ENCODE measurements at regions not wholly inside any gene's neighbourhood (a gene's known extent, or its start where the extent isn't known, plus 50 kb on each side); places are given as distances from the start of the nearest gene placed in this dataset.

- H3K9ac ChIP-seq (ENCODE audit: control insufficient read depth, insufficient read depth, low read length), result no peak overlapping the region
- no peak overlapping the region for H3K4me2 ChIP-seq (ENCODE audit: control insufficient read depth, insufficient read depth)
- no peaks in the 10 kb centered on the region for H3K79me2 ChIP-seq (ENCODE audit: control insufficient read depth, insufficient read depth, low read length)
- intact Hi-C loops (cut with micrococcal nuclease; ENCODE audit: unreplicated experiment) (no loop called here), in situ Hi-C loops (cut with MboI) (no loop called here)
- DNase-seq (ENCODE audit: low read depth, low spot score) (no peak), ATAC-seq (no peak), FAIRE-seq (no peak)
- H2AFZ ChIP-seq (ENCODE audit: control insufficient read depth, low read depth, low read length), result no peak overlapping the region
- H4K20me1 ChIP-seq (ENCODE audit: control insufficient read depth, insufficient read depth), result no peaks in the 10 kb centered on the region
- no peaks in the 10 kb centered on the region for H3K36me3 ChIP-seq (ENCODE audit: control insufficient read depth in 2 of 2, insufficient read depth in 2 of 2, low read length in 1 of 2)
- H3K4me3 ChIP-seq, result no peak overlapping the region
- no peaks in the 10 kb centered on the region for H3K4me1 ChIP-seq (ENCODE audit: control insufficient read depth, insufficient read depth, low read length)
- no peak overlapping the region for H3K27ac ChIP-seq (ENCODE audit: control insufficient read depth, insufficient read depth)
- no peak for TF ChIP-seq ELK1 (IDR thresholded peaks at IDR 0.05; ENCODE audit: low read depth, low read length)
- TF ChIP-seq USF2 (IDR thresholded peaks at IDR 0.05; ENCODE audit: borderline replicate concordance, low read depth, low read length), result no peak
- no peak for TF ChIP-seq CUX1 (IDR thresholded peaks at IDR 0.05; ENCODE audit: insufficient replicate concordance, low read depth, low read length)
- TF ChIP-seq SP1 (IDR thresholded peaks at IDR 0.05; ENCODE audit: low read depth, low read length), result no peak
- TF ChIP-seq NR2F1 (conservative IDR thresholded peaks at IDR 0.05), result no peak
- TF ChIP-seq HDAC6 (IDR thresholded peaks at IDR 0.05; ENCODE audit: unreplicated experiment), result no peak
- TF ChIP-seq BCL11A (IDR thresholded peaks at IDR 0.05; ENCODE audit: low read depth, low read length), result no peak
- TF ChIP-seq RCOR1 (conservative IDR thresholded peaks at IDR 0.05; ENCODE audit: low read depth, low read length), result no peak
- TF ChIP-seq GATAD2B (conservative IDR thresholded peaks at IDR 0.05; ENCODE audit: low read depth), result no peak
- TF ChIP-seq ZBTB11 (CRISPR knock-in tag; IDR thresholded peaks at IDR 0.05), result no peak
- TF ChIP-seq CREM (IDR thresholded peaks at IDR 0.05; ENCODE audit: low read depth), result no peak
- no peak for TF ChIP-seq NFXL1 (IDR thresholded peaks at IDR 0.05; ENCODE audit: borderline replicate concordance)
- POLR2A ChIA-PET, result no interaction called here
- no TSS peak for BruUV-seq (replicated peaks)
- RAD21 ChIA-PET (ENCODE audit: unreplicated experiment), result no interaction called here
- H3K9me3 ChIP-seq (replicated peaks; ENCODE audit: control insufficient read depth, insufficient read depth, low read length), result no peaks in the 10 kb centered on the region
- SMC1A ChIA-PET (ENCODE audit: uncharacterized antibody, unreplicated experiment), result interaction anchor here (1.6 to 1.7 kb wide), 2 partner anchors 12 kb away, joined by 3 to 4 read pairs; no protein-coding TSS in a partner anchor
- 25% methylated on average over 3 of the region's 3 CpGs for WGBS (ENCODE audit: insufficient coverage, insufficient replicate concordance, low lambda C conversion rate, missing lambda C conversion rate)
- no peaks in the 10 kb centered on the region for H3K27me3 ChIP-seq (replicated peaks in 1 of 2; ENCODE audit: control insufficient read depth in 2 of 2, insufficient read depth in 2 of 2, low read length in 1 of 2)
- CTCF ChIA-PET, result interaction anchor here (1.6 to 3.8 kb wide), 2 partner anchors 10 to 12 kb away, joined by 4 to 30 read pairs; no protein-coding TSS in a partner anchor
Observed at GRCh38 chr9:13439685-13440476, 160.4 kb upstream of the MPDZ start.
